ENCODE measurements at regions not wholly inside any gene's neighbourhood (a gene's known extent, or its start where the extent isn't known, plus 50 kb on each side); places are given as distances from the start of the nearest gene placed in this dataset.
A peak's percentile ranks its signal among the peaks of the same experiment; 100 is the strongest.
"Not testable (repeated sequence)": the region's sequence is repeated elsewhere in the genome, so short reads cannot be mapped to it uniquely, and the experiment has no call there.

DNA sequence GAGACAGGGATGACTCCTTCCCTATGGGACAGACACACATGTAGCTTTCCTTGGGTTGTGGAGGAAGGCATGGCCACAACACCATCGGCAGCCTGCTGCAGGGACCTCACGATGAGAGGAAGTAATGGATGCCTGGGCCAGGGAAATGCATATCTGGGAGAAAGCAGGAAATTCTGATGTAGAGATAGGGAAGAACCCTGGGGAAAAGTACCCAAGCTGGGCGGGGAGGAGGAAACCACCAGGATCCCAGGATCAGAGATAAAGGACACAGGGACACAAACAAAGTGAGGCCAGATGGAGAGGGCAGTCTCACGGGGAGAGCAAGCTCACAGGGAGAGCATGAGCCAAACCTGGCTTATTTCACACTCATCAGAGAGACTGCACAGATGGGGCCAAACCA, 294.7 kb upstream of the TEKT4 start:
- DNase-seq, result not testable (repeated sequence)

DNA sequence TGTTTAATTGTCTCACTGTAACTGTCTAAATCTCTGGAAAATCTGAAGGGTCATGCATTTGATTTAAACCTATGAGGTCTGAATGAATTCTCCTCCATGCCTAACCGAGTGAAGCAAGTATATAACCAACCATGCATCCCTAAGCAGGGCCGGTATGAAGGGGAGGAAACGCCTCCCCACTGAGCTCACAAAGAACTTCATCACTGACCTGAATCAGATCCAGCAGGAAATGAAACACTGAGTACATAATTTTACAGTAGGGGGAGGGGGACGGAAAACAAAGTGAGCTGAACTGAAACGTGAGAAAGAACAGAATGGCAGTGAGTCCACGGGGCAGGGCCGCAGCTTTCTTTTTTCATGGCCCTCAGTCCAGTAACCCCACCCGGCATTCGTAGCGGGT, 294.1 kb upstream of the TEKT4 start:
- not testable (repeated sequence) for DNase-seq

DNA sequence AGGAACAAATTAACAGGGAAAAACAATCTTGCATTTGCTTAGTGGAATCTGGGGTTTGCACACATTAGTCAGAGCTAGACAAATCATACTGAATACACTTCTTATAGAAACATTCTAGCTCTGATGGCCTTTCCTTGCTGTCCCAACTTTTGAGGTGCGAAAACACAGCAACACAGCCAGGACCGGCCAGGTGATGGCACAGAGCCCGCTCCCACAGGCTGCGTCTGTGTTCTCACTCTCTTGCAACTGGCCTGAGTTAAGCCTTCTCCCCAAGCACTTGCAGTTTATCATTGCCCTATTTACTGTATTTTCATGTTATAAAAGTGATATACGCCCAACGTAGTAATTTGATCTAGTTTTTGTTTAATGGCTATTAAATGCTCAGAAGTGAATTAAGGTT, 292.0 kb upstream of the TEKT4 start:
- DNase-seq, result not testable (repeated sequence)

DNA sequence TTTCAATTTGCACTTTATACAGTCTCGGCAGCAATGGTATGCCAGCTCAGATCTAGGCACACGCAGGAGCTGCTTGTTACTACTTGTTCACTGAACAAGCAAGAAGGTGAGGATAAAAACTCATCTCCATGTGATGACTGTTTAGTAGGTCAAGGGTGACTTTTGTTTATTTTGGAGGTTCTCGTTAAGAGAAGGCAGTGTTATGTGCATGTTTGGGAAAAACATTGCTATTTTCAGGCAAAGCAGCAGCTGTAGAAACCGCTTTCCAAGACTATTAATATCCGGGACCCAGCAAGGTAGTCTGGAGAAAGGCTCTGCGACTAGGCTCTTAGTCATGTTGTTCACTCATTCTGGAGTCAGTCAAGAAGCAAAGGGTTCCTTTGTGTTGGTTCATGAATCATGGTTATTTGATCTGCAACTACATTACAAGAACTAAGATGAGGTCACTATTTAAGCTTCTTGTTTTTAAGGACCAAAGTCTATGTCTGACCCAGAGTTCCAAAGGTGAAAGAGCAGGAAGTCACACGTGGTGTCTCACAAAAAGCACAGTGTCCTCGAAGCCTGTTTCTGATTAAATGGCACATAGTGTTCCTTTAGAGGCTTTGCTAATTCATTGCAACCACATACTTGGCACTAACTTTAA, 288.0 kb upstream of the TEKT4 start:
- not testable (repeated sequence) for DNase-seq

DNA sequence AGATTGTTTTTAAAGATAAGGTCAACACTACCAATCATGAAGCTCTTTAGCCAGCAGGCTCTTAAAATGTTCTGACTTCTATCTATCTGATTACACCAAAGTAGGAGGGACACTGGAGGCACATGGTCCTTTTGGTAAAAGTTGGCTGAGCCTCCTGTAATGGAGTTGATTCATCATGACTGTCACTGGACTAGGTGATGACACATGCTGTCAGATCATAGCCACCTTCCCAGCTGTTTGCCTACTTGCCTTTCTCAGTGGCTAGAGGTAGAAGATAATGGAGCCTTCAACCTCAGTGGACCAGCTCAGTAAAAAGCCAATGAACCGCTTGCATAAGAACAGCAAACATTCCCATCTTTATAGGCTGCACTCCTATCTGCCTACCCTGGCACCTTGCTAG, 286.7 kb upstream of the TEKT4 start:
- DNase-seq, result not testable (repeated sequence)

DNA sequence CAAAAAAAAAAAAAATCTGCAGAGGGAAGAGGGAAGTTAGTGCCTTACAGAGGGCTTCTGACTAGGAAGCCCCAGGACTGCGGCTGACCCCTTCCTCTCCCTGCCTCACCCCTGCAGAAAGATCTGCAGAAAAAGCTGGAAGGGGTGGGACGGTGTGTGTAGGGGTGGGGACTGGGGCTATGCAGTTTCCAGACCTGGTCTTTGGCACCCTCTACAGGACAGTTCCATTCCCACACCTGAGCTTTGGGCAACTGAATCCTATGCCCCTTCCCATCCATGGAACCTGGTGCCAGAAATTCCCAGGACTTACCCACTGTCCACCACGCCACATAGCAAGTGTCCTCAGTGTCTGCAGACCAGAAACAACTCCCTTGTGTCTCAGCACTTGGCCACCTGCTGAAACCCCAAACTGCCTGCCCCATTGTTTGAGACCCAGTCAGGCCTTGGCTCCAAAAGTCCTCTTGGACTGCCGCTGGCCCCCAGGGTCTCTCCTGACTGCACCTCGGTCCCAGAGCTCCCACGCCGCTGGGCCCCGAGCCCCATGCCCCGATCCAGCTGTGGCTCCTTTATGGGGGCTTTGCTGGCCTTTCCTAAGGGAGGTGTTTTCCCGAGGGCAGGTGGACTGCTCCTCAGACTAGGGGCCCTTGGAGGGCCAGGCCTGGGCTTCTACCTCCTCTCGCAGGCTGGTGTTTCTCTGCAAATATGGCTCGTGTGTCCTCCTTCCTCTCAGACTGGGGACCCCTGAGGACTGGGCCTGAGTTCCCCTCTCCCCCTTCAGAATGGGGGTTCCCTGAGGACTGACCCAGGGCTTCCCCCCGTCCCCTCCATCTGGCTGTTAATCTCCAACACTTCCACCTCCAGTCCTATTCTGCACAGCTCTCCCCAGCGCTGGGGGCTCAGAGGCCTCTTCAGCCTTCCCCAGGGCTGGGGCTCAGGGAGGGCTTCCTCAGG, 284.9 kb upstream of the TEKT4 start:
- DNase-seq, result peak; percentile 37

DNA sequence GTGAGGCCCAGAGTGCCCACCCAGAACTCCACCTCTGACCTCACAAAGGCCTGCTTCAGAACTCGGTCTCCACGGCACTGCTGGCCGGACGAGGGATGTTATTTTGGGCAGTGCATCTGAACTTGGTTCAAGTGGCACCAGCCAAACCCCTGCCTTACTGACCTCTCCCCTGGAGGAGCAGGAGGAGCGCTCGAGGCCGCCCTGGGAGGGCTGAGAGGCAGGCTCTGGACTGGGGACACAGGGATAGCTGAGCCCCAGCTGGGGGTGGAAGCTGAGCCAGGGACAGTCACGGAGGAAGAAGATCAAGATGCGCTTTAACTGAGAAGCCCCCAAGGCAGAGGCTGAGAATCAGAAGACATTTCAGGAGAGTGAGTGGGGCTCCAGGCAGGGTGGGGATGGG, 284.2 kb upstream of the TEKT4 start:
- not testable (repeated sequence) for DNase-seq

DNA sequence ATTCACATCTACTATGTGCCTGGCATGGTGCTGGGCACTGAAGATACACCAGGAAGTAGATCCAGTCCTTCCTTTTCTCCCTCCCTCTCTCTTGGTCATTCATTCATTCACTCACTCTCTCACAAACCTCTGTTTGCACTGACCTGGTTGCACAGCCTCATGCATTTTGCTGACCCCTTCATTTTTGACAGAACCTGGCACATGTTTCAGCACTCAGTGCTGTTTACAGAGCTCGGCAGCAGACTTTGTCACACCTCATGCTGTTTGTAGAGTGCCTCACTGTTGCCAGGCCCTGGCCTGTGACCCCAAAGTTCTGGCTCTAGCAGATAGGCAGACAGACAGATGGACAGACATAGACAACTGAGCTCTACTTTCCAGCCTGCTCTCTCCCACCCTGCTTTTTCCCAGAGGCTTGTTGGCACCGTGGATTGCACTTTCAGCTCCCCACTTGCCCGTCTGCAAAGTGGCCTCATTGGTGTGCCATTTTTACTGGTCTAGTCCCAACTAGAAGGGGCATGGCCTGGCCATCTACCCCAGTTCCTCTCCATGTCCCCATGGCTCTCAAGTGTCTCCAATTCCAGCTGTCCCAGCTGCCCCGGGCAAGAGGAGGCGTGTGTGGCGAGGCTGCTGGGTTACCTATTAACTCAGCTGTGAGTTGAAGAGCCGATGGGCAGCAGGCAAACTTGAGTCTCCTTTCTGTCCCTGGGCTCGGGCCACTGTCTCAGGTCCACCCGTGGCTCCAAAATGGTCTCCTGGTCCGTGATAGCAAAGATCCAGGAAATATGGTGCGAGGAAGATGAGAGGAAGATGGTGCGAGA, 277.0 kb upstream of the TEKT4 start:
- DNase-seq, result not testable (repeated sequence)

DNA sequence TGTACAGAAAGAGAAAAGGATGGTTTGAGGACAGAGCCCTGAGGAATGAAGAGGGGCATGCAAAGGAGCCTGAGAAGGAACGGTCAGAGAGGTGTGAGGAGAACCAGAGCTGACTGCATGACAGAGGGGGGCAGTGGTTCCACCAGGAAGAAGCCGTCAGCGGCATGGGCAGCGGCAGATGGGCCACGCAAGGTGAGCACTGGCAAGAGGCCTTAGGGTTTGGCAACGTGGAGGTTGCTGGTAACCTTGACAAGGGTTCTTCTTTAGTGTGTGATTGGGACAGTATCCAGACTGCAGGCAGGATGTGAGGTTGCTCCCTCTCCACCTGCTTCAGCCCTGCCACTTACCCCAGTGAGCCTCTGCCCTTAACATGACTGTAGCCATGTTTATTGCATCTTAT, 275.3 kb upstream of the TEKT4 start:
- DNase-seq, result not testable (repeated sequence)

DNA sequence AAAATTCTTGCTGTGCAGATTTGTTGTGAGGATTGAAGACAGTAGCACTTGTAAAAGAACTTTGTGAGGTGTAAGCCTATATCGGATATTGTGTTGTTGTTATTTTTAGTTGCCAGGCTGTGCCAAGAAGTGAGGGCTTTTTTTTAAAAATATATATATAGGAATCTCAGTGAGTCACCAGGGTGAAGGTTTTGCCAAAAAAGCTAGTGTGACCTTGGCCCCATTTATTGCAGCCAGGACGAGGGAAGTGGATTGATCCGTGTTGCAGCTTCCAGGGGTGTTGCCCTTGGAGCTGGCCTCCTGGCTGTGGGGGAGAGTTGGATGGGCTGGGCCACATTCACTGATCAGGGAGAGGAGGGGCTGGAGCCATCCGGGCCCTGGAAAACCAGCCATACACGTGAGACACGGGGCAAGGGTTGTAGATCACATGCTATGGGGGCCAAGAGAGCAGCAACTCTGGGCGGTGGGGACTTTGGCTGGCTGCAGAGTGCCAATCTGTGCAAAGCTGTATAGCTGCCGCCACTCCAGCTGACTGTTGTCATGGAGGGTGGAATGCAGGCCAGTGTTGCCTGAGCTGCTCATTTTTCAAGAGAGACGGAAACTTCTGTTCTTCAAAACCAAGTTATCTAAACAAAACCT, 273.0 kb upstream of the TEKT4 start:
- not testable (repeated sequence) for DNase-seq

DNA sequence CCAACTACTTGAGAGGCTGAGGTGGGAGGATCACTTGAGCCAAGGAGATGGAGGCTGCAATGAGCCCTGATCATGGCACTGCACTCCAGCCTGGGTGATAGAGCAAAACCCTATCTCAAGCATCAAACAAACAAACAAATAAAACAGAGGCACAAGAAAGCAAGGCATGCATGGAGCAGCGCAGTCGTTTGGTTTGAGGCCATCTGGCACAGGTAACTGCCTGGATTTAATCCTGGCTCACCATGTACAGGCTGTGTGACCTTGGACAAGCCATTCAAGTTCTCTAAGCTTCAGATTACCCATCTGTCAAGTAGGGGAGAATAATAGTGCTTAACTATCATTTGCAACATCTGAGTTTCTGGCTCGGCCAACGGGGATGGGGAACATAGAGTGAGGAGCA, 270.3 kb upstream of the TEKT4 start:
- DNase-seq, result not testable (repeated sequence)

DNA sequence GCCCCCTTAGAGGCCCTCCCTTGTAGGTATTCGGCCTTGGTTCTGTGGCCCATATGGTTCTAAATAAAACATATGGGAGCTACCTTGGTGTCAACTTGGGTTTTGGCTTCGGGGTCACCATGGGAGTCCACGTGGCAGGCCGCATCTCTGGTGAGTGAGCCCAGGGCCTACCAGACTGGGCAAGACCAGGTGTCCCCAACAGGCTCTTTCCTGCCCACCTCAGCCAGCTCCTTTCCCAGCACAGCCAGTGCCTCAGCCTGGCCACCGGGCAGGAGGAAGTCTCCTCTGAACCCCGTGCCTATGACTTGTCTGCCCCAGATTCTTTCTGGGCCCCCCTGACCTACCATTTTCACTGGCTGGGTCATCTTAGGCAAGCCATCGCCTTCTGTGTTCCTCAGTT, 268.8 kb upstream of the TEKT4 start:
- no peak for DNase-seq

DNA sequence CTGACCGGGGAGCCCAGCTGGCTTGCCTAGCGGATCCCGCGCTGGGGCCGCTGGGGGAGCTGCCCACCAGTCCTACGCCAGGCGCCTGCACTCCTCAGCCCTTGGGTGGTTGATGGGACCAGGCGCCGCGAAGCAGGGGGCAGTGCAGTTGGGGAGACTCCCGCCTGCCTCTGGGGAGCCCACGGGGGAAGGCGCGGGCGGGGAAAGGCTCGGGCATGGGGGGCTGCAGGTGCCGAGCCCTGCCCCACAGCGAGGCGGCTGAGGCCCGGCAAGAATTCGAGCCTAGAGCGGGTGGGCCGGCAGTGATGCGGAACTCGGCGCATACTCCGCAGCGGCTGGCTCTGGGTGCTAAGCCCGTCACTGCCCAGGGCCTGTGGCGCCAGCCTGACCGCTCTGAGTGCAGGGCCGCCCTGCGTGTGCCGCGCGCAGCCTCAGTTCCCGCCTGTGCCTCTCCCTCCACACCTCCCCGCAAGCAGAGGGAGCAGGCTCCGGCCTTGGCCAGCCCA, 249.1 kb upstream of the TEKT4 start:
- DNase-seq, result no peak

DNA sequence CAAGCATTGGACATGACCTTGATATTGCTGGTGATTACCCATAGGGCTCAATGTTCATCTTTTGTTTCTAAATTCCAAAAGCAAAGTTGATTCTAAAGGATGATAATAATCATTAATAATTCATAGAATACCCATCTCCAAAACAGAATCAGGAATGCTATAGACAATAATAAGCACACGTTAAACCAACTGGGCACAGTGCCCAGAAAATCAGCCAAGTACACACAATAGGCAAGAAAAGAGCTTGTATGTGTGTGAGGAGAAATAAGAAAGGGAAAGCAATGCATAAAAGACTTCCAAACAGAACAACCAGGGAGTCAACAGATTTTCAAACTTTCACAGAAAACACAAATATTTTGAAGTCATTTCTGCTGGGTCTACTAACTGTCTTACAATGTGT, 242.3 kb upstream of the TEKT4 start:
- DNase-seq, result not testable (repeated sequence)

DNA sequence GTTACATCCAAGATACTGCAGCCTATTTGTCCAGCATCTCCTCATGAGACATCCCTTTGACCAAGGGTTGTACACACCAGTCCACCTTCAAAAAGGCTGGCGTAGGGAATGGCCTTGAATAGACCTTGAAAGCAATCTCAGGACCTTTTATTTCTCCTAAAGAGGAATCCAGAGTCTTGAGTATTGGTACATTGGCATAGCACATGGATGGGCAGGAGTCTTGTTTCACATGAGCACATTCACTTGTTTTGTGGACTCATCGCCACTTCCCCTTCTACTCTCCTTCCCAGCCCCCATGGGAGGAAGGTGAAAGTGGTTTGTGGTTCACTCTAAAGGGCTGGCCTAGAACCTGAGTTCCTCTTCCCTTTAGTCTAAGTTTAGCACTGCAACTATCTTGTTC, 229.8 kb upstream of the TEKT4 start:
- DNase-seq, result peak; percentile 21

DNA sequence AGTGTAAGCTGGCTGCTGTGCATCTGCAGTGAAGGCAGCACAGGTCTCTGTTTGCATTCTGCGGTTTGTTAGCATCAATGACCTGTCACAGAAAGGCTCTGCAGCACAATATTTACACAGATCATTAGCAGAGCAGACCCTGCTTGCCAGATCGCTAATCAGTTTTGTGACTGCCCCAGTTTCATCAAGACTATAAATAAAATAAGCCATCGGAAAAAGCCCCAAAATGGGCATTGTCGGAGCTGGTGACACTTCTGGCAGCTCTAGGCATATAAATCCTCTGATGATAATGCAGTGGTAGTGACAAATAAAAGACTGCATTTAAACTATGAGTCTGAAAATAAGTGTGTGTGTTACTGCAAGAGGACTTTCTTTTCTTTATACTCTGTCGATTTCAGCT, 219.1 kb upstream of the TEKT4 start:
- DNase-seq, result not testable (repeated sequence)

DNA sequence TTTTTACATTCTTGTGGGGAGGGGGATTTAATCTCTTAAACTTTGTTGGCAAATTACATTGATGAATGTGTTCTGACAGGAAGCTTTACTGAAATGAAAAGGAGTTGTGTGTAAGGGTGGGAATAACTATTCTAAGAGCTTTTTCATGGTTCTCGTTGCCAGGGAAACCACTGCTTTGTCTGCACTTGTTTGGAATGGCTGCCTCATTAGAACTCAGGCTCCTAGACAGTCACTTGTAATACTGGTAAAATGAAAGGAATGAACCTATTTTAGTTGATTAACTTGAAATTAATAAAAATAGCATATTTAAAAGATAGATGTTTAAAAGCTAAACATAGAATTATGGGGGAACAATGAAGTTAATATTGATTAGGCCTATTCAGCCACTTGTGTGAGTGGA, 201.4 kb upstream of the TEKT4 start:
- DNase-seq, result not testable (repeated sequence)

DNA sequence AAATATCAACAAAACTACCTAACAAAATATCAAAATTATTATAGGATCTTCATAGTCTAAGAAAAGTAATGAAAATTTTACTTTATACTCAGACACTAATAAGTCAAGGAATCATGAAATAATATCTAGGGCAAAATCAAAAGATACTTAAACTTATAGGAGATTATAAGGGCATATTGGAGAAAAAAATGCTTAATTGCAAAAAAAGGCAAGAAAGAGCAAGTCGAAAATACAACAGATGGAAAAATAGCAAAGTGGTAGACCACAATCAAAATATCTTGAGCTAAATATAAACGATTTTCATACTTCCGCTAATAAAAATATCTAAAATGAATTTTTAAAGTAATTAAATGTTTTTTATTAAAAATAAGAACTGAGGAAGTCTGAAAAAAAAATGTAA, 177.0 kb upstream of the TEKT4 start:
- not testable (repeated sequence) for DNase-seq

DNA sequence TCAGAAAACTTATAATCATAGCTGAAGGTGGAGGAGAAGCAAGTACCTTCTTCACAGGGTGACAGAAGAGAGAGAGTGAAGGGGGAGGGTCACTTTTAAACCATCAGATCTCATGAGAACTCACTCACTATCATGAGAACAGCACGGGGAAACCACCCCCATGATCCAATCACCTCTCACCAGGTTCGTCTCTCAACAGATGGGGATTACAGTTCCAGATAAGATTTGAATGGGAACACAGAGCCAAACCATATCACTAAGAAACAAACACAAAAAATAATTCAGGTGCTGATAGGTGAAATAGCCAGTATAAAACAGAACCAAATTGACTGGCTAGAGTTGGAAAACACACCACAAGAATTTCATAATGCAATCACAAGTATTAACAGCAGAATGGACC, 162.2 kb upstream of the TEKT4 start:
- not testable (repeated sequence) for DNase-seq

DNA sequence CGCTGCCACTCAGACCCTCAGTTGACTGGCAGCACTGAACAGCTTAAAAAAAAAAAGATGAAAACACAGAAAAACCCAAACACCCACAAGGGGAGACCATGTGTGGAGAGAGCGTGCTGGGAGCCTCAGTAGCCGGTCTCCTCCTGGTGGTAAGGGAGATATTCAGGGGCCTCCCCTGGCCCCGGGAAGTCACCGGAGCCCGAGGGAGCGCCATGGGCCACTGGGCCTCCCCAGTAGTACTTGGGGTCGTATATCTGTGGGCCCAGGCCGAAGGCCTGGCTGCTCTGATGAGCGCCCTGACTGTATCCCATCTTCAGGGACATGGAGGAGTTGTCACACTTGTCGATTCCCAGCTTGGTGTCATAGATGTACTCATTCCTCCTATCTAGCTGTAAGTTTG, 145.7 kb upstream of the TEKT4 start:
- DNase-seq, result no peak

DNA sequence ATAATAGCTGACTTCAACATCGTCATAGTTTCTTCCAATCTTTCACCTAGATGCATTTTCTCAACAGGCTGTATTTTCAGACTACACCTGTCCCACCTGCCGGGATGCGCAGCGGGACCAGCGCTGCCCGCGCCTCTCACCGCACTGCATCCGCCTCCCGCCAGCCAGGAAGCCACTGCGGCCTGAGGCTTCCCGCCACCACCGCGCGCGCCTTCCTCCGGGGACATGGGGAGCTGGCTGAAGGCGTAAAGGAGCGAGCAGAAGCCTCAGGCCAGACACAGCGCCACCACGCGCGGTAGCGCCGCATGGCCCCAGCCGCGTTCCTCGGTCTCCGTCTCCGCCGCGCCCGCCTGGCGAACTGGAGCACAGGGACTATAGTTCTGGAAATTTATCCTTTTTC, 135.7 kb upstream of the TEKT4 start:
- not testable (repeated sequence) for DNase-seq

DNA sequence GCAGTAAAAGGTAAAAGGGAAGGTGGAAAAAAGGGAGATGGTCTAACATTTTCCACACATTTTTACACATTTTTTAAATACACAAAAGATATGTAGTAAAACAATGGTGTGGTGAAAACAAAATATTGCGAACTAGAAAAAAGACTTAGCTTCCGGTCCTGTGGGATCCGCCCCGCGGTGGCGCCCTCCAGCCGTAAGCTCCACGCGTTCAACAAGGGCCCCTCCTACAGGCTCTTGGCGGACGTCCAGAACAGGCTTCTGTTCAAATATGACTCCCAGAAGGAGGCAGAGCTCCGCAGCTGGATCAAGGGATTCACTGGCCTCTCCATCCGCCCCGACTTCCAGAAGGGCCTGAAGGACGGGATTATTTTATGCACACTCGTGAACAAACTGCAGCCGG, 134.1 kb upstream of the TEKT4 start:
- not testable (repeated sequence) for DNase-seq
